Nucleus accumbens (tissue), 56 donors: ENCODE measurements at regions not wholly inside any gene's neighbourhood (a gene's known extent, or its start where the extent isn't known, plus 50 kb on each side); places are given as distances from the start of the nearest gene placed in this dataset.
A peak's percentile ranks its signal among the peaks of the same experiment; 100 is the strongest.
"Not testable (repeated sequence)": the region's sequence is repeated elsewhere in the genome, so short reads cannot be mapped to it uniquely, and the experiment has no call there.

Source experiments
- DNase-seq, 56 donors: peaks; one replicate each; lab custom pipeline; 2025; lab: John Stamatoyannopoulos, UW

DNA sequence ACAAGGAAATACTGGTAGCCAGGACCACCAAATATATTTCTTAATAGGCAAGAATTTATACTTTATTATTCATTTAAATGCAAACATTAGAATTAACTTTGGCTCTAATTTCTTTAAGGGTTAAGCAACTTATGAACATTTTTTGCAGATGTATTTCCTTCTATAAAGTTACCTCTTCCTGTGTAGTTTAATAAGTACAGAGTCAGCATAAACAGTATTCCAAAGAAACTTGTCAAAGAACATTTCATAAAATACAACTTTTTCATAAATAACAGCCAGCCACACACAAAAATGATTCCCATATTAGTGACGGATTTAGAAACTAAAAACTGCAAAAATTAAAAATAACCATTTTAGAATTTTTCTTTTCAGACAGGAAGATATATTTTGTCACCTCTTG is 723.2 kb downstream of the KCNJ2 start:
- DNase-seq = no peak

DNA sequence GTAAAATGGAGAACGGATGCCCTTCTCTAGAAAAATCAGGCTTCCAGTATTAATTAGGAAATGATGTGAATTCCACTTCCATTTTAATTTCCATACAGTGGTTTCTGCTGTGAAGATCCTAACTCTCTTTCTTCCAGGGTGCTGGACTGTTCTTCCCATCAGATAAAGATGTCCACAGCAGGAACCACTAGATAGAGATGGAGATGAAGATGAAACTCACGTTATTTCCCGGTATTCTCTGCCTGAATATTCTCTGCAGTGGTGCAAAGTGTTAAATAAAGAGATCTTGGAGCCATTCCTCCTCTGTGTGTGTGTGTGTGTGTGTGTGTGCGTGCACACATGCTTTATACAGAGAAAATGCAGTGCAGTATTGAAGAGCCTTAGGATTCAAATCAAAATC is 727.5 kb downstream of the KCNJ2 start:
- no peak for DNase-seq

DNA sequence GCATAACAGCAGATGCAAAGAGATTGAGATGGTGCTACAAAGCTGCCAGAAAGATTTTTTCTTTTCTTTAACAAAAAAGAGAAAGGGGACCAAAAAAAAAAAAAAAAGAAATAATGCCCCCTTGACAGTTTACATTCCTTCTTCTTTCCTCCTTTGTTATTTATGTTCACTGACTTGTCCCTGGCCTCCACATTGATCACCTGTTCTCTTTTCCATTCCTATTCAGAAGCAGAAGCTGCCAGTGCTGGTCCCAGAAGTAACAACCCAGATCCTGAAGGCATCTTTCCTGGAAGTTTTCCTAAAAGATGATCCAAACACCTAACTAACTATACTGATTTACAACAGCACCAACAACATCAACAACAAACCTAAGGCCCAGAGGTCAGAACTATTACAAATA is 728.1 kb downstream of the KCNJ2 start:
- DNase-seq = no peak

DNA sequence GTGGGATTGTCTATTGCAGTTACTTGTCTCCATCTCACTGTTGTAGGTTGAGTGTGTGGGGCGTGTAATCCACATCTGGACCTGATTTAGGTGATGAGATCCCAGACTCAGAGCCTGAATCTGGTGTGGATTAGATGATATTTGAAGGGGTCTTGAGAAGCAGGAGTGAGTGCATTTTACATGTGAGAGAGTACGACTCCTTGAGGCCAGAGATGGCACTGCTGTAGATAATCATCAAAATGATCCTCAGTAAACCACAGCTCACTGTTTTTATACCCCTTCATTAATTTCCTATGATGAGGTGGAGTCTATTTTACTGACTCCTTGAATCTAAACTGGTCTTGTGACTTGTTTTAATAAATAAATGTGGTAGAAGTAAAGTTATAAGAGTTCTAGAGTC is 732.5 kb downstream of the KCNJ2 start:
- DNase-seq = no peak

DNA sequence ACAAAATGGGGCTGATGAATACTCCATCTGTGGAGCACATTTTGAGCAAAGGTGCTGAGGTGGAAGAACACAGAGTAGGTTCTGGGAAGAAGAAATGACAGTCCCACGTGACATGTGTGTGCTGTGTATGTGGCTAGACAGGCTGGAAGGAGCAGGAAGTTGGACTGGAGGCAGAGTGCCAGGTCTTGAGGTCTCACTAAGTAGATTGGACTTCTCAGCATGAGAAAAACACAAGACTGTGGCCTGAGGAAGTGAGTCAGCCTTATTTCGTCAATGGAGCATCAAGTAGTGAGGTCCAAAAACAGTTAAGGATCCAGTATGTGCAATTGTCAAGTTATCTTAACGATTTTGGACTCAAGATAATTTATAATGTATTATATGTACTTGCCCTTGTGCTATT is 736.5 kb downstream of the KCNJ2 start:
- DNase-seq = peak in 5 of 56 donors; percentile 0 to 6 (median 0)

DNA sequence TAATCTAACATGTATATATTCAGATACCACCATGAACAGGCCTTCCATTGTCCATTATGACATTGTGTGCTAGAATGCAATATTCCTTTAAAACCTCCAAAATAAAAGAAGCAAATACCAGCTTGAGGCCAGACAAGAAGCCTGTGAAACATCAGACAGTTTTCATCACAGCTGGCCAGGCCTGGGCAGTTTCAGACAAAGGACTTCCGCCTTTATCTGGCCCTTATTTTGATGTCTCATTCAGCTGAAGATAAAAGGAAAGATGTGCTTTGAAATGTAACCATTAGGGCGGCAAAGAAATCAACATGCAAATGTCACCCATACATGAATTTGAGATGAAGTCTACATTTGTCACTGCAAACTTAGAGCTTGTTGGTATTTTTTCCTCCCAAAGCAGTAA is 737.5 kb downstream of the KCNJ2 start:
- no peak for DNase-seq

- no peak for DNase-seq
Measured at GRCh38 chr17:70912716-70913485, 743.6 kb downstream of the KCNJ2 start.

- DNase-seq = no peak
Measured at GRCh38 chr17:70916469-70916868, 747.1 kb downstream of the KCNJ2 start.

GRCh38 chr17:70919241-70919640 is 749.9 kb downstream of the KCNJ2 start:
- DNase-seq = no peak

- DNase-seq = no peak
Measured at GRCh38 chr17:70920416-70920815, 751.1 kb downstream of the KCNJ2 start.

- DNase-seq = no peak
Measured at GRCh38 chr17:70922268-70922667, 752.9 kb downstream of the KCNJ2 start.

DNA sequence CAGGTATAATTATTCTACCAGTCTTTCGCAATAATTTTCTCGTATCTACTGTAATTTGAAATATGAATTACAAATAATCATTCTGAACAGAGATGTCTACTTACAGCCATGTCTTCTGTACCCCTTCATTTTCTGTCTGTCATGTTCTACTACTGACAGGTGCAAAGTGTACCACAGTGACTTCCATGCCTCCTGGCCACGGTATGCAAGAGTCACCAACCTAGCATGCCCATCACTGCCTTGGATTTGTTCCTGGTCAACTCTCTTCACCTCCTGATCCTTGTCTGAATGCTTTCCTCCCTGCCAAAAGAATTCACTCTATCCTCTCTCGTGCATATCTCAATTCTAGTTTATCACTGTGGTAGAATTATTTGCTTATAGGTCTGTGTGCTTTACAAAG is 755.4 kb downstream of the KCNJ2 start:
- DNase-seq = no peak

DNA sequence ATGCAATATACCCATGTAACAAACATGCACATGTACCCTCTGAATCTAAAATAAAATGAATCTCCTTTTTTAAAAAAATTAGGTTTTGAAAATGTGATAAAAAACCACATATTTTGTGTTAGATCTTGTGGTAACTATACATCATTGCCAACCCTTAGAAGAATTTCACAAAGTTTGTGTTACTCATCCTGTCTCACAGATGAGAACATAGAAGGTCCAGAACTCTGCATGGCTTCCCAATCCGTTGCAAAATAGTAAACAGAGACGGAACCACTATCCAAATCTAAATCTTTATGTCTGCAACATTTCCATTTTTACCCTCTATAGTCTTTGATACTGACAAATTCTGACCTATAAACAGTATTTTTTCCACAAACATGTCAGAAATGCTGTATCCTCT is 759.9 kb downstream of the KCNJ2 start:
- no peak for DNase-seq

DNA sequence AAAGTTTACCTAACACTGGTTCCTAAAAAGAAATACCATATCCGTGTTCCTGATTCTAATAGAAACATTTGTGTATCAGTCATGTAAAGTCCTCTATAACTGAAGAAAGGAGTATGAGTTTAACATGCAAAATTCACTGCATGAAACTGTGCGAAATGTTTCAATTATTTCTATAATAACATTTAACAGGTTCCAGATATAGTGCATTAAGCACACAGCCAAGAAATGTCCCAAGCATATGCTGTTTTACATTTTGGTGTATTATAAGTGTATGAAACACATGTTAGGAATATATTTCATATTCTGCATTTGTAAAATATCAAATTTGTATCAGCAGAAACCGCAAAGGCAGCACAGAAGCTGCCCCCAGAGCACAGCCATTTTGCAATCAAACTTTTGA is 764.9 kb downstream of the KCNJ2 start:
- DNase-seq = no peak

DNA sequence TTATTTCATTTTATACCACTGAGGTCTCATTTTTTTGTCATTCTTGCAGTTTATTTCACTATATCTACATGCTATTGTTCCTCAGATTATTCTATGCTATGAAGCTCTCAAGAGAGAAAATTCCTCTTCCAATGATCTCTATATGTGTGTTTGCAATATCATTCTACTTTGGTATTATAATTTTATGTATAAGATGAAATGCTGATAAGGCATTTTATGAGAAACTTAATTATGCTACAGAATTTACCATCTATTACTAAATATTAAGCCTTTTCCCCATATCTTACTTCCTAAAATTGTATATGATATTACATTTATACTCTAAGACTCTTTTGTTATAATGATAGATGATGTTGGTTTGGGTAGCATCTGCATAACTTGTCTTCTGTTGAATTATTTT is 765.5 kb downstream of the KCNJ2 start:
- DNase-seq = no peak

DNA sequence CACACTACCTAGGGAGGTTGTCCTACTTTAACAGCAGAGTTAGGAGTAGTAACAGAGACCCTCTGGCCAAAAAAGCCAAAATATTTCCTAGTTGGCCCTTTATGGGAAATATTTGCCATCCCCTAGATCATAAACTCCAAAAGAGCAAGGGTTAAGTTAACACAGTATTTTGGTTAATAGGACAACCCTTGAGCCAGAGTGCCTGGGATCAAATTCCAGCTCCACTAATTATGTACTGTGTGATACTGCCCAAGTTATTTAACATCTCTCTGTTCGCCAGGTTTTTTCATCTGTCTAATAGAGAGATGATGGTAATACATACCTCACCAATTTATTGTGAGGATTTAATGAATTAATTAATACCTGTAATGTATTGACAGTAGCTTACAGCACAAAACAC is 767.4 kb downstream of the KCNJ2 start:
- no peak for DNase-seq

- DNase-seq = no peak
Measured at GRCh38 chr17:70938336-70938735, 769.0 kb downstream of the KCNJ2 start.

DNA sequence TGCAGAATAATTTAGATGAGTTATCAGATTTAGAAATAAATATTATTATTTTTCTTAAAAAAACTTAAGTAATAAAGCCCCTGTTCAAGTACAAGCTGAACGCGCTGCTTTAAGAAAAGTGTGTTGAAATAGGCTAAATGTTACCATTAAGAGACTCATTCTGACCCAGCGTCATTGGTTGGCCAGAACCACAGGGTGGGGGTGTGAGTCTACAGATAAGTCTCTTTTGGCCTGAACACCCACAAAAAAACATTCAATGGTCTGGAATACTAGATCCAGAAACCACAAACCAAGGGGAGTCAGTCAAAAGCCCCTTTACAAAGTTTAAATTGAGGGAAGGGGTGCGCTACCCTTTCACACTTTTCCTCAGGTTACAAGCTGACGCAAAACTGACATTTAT is 776.1 kb downstream of the KCNJ2 start:
- DNase-seq = no peak

GRCh38 chr17:70947215-70947614 is 777.9 kb downstream of the KCNJ2 start:
- DNase-seq = no peak

DNA sequence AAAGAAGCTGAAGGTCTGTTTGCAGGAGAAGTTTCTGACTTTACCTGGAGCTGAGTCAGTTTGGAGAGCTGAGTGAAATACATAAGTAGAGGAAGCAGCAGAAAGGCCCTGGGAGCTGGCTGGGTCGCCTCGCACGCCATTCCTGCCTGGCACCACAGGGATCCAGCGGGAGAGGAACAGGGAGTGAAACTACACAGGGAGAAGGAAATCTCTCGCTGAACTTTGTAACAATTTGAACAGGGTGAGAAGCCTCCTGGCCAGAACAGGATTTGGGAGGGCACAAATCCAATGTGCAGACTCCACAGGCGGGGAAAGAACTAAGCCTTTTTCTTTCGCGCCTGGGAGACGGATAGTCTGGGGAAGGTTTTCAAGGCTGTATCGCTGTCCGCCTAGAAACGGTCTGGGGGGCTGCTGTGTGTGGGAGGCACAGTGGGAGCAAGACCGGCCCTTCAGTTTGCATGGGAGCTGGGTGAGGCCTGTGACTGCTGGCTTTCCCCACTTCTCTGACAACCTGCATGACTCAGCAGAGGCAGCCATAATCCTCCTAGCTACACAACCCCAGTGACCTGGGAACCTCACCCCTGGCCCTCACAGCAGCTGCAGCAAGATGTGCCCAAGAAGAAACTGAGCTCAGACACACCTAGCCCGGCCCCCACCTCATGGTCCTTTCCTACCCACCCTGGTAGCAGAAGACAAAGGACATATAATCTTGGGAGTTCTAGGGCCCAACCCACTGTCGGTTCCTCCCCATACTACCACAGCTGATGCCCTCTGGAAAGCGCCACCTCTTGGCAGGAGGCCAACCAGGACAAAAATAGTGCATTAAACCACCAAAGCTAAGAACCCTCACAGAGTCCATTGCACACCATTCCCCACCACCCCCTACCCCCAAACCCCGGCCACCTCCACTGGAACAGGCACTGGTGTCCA is 778.6 kb downstream of the KCNJ2 start:
- DNase-seq = no peak

DNA sequence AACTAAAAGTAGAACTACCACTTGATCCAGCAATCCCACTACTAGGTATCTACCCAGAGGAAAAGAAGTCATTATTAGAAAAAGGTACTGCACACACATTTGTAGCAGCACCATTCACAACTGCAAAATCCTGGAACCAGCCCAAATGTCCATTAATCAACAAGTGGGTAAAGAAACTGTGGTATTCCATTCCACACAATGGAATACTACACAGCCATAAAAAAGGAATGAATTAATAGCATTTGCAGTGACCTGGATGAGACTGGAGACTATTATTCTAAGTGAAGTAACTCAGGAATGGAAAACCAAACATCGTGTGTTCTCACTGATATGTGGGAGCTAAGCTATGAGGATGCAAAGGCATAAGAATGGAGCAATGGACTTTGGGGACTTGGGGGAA is 783.8 kb downstream of the KCNJ2 start:
- not testable (repeated sequence) for DNase-seq

GRCh38 chr17:70955441-70955840 is 786.1 kb downstream of the KCNJ2 start:
- DNase-seq = no peak
